Esophagus (tissue), 2 donors: ENCODE measurements at regions not wholly inside any gene's neighbourhood (a gene's known extent, or its start where the extent isn't known, plus 50 kb on each side); places are given as distances from the start of the nearest gene placed in this dataset.

Experiments
- H3K27ac ChIP-seq, 2 donors: one replicate each; pipeline ENCODE4 v1.5.1; 2013; ENCODE audit warnings: low read depth in 2 of 2, mild to moderate bottlenecking in 2 of 2, inconsistent platforms in 1 of 2, low read length in 1 of 2, moderate library complexity in 1 of 2
- H3K27me3 ChIP-seq, 2 donors: one replicate each; pipeline ENCODE4 v1.6.1; 2013; ENCODE audit warnings: low read length in 2 of 2, control low read depth in 1 of 2, mild to moderate bottlenecking in 1 of 2; ENCODE audit not compliant: insufficient read depth in 2 of 2, control insufficient read depth in 1 of 2
- H3K36me3 ChIP-seq, 2 donors: one replicate each; pipeline ENCODE4 v1.6.1; 2013; ENCODE audit warnings: low read length in 1 of 2; ENCODE audit not compliant: control insufficient read depth in 2 of 2, insufficient read depth in 2 of 2
- H3K4me1 ChIP-seq, 2 donors: one replicate each; pipeline ENCODE4 v1.6.1; 2013; ENCODE audit warnings: low read length in 1 of 2; ENCODE audit not compliant: control insufficient read depth in 2 of 2, insufficient read depth in 2 of 2
- H3K4me3 ChIP-seq, 2 donors: one replicate each; pipeline ENCODE4 v1.5.1; 2013; ENCODE audit warnings: low read length in 2 of 2, mild to moderate bottlenecking in 2 of 2, low read depth in 1 of 2, moderate library complexity in 1 of 2
- H3K9me3 ChIP-seq, 2 donors: one replicate each; pipeline ENCODE4 v1.6.1; 2013; ENCODE audit warnings: mild to moderate bottlenecking in 2 of 2, low read depth in 1 of 2, low read length in 1 of 2, moderate library complexity in 1 of 2; ENCODE audit not compliant: control insufficient read depth in 2 of 2, insufficient read depth in 1 of 2
- WGBS, 2 donors: extraction: QIAGEN DNeasy Blood & Tissue Kit; methylation state at CpG; one replicate each; pipeline ENCODE4 v1.1.7; 2013; 5-methylcytosine and 5-hydroxymethylcytosine counted together
- donor health status: healthy with polysubstance abuse.
- donor health status: Bipolar disorder and iron deficiency.

DNA sequence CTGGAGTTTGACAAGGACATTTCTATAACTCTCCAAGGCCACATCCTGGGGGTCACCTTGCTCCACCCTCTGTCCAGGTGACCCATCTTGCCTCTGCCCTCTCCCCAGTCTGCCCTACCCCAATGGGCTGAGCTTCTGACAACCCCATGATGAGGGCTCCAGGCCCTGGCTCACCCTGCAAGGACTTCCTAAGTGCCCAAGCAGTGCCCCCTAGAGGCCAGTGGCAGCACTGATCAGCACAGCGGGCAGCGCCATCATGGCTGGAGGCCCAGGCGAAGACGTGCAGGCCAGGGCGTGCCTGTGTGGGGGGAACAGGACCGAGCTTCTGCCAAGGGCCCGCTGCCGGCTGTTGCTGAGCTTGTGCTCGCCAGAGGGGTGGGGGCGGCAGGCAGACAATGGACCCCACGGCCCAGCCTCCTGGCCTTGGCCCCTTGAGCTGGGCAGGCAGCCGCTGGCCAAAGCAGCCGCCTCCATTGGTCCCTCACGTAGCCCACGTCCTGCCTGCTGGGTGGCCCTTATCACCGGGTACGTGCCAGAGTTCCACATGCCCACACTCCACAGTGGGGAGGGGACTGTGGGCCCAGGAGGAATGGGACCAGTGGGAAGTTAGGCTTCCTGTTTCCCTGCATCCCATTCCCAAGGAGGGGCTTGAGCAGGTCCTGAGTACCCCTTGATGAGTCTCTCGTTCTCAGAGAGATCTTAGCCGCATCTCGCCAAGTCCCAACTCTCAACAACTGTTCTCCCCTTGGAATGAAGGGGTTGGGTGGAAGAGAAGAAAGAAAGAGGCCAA, 64.3 kb downstream of the MRPL14 start:
- no peaks in the 10 kb centered on the region for H3K36me3 ChIP-seq
- 63 to 77% methylated on average over 20 of the region's 20 CpGs for WGBS, 2 donors
- no peaks in the 10 kb centered on the region for H3K9me3 ChIP-seq
- H3K27me3 ChIP-seq: no peaks in the 10 kb centered on the region
- H3K4me1 ChIP-seq: peaks cover 7 to 32% of the 10 kb centered on the region in 2 donors
- no peak overlapping the region for H3K4me3 ChIP-seq
- H3K27ac ChIP-seq: no peak overlapping the region

- Histone ChIP-seq H3K27me3 (no peaks in the 10 kb centered on the region), H3K4me1 (peaks cover 7 to 35% of the 10 kb centered on the region in 2 donors), H3K4me3 (no peak overlapping the region), H3K9me3 (no peaks in the 10 kb centered on the region), H3K27ac (peak overlapping the region in 1 of 2 donors; percentile 22), H3K36me3 (no peaks in the 10 kb centered on the region)
- WGBS, 2 donors: 50 to 78% methylated on average over 3 of the region's 3 CpGs
These were observed 65.0 kb downstream of the MRPL14 start for GRCh38 chr6:44062105-44062770.

GRCh38 chr6:44061375-44062104, 65.7 kb downstream of the MRPL14 start:
- no peaks in the 10 kb centered on the region for H3K36me3 ChIP-seq
- 45 to 59% methylated on average over 5 of the region's 5 CpGs for WGBS, 2 donors
- H3K9me3 ChIP-seq: no peaks in the 10 kb centered on the region
- peaks cover 7 to 38% of the 10 kb centered on the region in 2 donors for H3K4me1 ChIP-seq
- no peaks in the 10 kb centered on the region for H3K27me3 ChIP-seq
- H3K4me3 ChIP-seq: no peak overlapping the region
- H3K27ac ChIP-seq: peak overlapping the region in 1 of 2 donors; percentile 22

GRCh38 chr6:44060612-44061374, 66.5 kb downstream of the MRPL14 start:
- Histone ChIP-seq H3K36me3 (no peaks in the 10 kb centered on the region), H3K9me3 (no peaks in the 10 kb centered on the region), H3K27me3 (no peaks in the 10 kb centered on the region), H3K4me3 (no peak overlapping the region), H3K4me1 (peaks cover 7 to 38% of the 10 kb centered on the region in 2 donors), H3K27ac (peak overlapping the region in 1 of 2 donors; percentile 57)
- WGBS, 2 donors: 62 to 72% methylated on average over 10 of the region's 10 CpGs

- WGBS, 2 donors: 47 to 52% methylated on average over 7 of the region's 7 CpGs
- Histone ChIP-seq H3K27ac (peak overlapping the region; percentile 79 to 86), H3K4me3 (no peak overlapping the region), H3K36me3 (no peaks in the 10 kb centered on the region), H3K9me3 (no peaks in the 10 kb centered on the region), H3K4me1 (peaks cover 7 to 36% of the 10 kb centered on the region in 2 donors), H3K27me3 (no peaks in the 10 kb centered on the region)
These were observed 67.6 kb downstream of the MRPL14 start for GRCh38 chr6:44059359-44060346.

GRCh38 chr6:44058617-44059358, 68.5 kb downstream of the MRPL14 start:
- Histone ChIP-seq H3K4me3 (no peak overlapping the region), H3K36me3 (no peaks in the 10 kb centered on the region), H3K27ac (peak overlapping the region; percentile 79 to 86), H3K9me3 (no peaks in the 10 kb centered on the region), H3K27me3 (no peaks in the 10 kb centered on the region), H3K4me1 (peaks cover 7 to 32% of the 10 kb centered on the region in 2 donors)
- 30 to 52% methylated on average over 17 to 19 of the region's 19 CpGs for WGBS, 2 donors

- Histone ChIP-seq H3K27ac (peak overlapping the region; percentile 79 to 86), H3K4me1 (peaks cover 7 to 28% of the 10 kb centered on the region in 2 donors), H3K9me3 (no peaks in the 10 kb centered on the region), H3K27me3 (no peaks in the 10 kb centered on the region), H3K36me3 (no peaks in the 10 kb centered on the region), H3K4me3 (no peak overlapping the region)
- 58 to 76% methylated on average over 10 of the region's 10 CpGs for WGBS, 2 donors
These were observed 69.2 kb downstream of the MRPL14 start for GRCh38 chr6:44057931-44058616.
